ENCODE measurements at regions not wholly inside any gene's neighbourhood (a gene's known extent, or its start where the extent isn't known, plus 50 kb on each side); places are given as distances from the start of the nearest gene placed in this dataset.
"Not testable (repeated sequence)": the region's sequence is repeated elsewhere in the genome, so short reads cannot be mapped to it uniquely, and the experiment has no call there.

GRCh38 chr2:105678346-105678745, 66.4 kb upstream of the NCK2 start:
- H3K9me3 ChIP-seq (replicated peaks in 1 of 11) = peaks cover 0 to 12% (median 2%) of the 10 kb centered on the region in 11 experiments; a peak in 6 of 22 replicates
- H4K20me1 ChIP-seq = no peaks in the 10 kb centered on the region
- H3K4me1 ChIP-seq = peaks cover 7 to 20% (median 14%) of the 10 kb centered on the region in 10 experiments; a peak in 18 of 20 replicates
- H3K9ac ChIP-seq = no peak overlapping the region
- H3K4me3 ChIP-seq = no peak overlapping the region
- H3K27me3 ChIP-seq = no peaks in the 10 kb centered on the region
- no peaks in the 10 kb centered on the region for H3K36me3 ChIP-seq
- TF ChIP-seq Cebpa-rat (IDR thresholded peaks at IDR 0.05) = no peak
- H3K4me2 ChIP-seq = no peak overlapping the region
- no peak overlapping the region for H3K27ac ChIP-seq

GRCh38 chr2:105677901-105678300, 66.8 kb upstream of the NCK2 start:
- no peak for TF ChIP-seq Cebpa-rat (IDR thresholded peaks at IDR 0.05)
- H3K36me3 ChIP-seq = no peaks in the 10 kb centered on the region
- no peak overlapping the region for H3K4me3 ChIP-seq
- H4K20me1 ChIP-seq = no peaks in the 10 kb centered on the region
- no peak overlapping the region for H3K9ac ChIP-seq
- no peak overlapping the region for H3K27ac ChIP-seq
- H3K9me3 ChIP-seq (replicated peaks in 1 of 11) = peaks cover 0 to 15% (median 4%) of the 10 kb centered on the region in 11 experiments; a peak in 6 of 22 replicates
- no peak overlapping the region for H3K4me2 ChIP-seq
- peaks cover 7 to 15% (median 10%) of the 10 kb centered on the region in 10 experiments; a peak in 18 of 20 replicates for H3K4me1 ChIP-seq
- H3K27me3 ChIP-seq = no peaks in the 10 kb centered on the region

- no peaks in the 10 kb centered on the region for H3K36me3 ChIP-seq
- no peak overlapping the region for H3K4me3 ChIP-seq
- H3K9me3 ChIP-seq (replicated peaks in 1 of 11) = peaks cover 0 to 15% (median 4%) of the 10 kb centered on the region in 11 experiments; a peak in 6 of 22 replicates
- H3K27ac ChIP-seq = no peak overlapping the region
- H3K9ac ChIP-seq = no peak overlapping the region
- TF ChIP-seq Cebpa-rat (IDR thresholded peaks at IDR 0.05) = no peak
- no peaks in the 10 kb centered on the region for H4K20me1 ChIP-seq
- no peak overlapping the region for H3K4me2 ChIP-seq
- peaks cover 0 to 14% (median 7%) of the 10 kb centered on the region in 10 experiments; a peak in 11 of 20 replicates for H3K4me1 ChIP-seq
- no peaks in the 10 kb centered on the region for H3K27me3 ChIP-seq
Measured at GRCh38 chr2:105675841-105676240, 68.9 kb upstream of the NCK2 start.

GRCh38 chr2:105674859-105675541, 69.7 kb upstream of the NCK2 start:
- Histone ChIP-seq H3K4me3 (no peak overlapping the region), H3K9ac (no peak overlapping the region), H3K36me3 (no peaks in the 10 kb centered on the region), H3K27me3 (no peaks in the 10 kb centered on the region), H3K27ac (no peak overlapping the region), H3K4me2 (peak overlapping the region in 8 of 11 experiments; percentile 1 to 40 (median 15); a peak in 8 of 22 replicates), H3K9me3 (replicated peaks in 1 of 11) (peaks cover 0 to 14% (median 4%) of the 10 kb centered on the region in 11 experiments; a peak in 10 of 22 replicates), H3K4me1 (peaks cover 0 to 14% (median 7%) of the 10 kb centered on the region in 10 experiments; a peak in 11 of 20 replicates), H4K20me1 (no peaks in the 10 kb centered on the region)
- TF ChIP-seq Cebpa-rat (IDR thresholded peaks at IDR 0.05) = no peak

DNA sequence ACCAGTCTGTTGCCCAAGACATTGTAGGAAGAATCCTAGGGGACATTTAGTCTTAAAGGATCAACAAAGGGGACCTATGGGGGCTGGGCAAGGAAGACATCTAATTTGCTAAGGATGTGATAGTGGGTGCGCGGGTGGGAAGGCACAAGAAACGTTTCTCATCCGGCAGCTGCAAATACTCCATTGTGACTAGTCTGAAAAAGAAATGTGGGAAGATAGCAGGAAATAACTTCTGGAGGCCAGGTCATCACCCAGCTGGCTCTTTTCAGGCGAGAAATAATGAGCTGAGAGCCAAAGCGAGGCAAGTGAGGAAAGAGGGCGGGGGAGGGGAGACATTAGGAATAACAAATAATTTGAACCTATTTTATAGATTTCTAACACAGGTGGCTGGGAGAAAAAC, 70.3 kb upstream of the NCK2 start:
- no peak overlapping the region for H3K27ac ChIP-seq
- H3K4me2 ChIP-seq = peak overlapping the region in 8 of 11 experiments; percentile 1 to 40 (median 15); a peak in 9 of 22 replicates
- H3K9ac ChIP-seq = no peak overlapping the region
- no peaks in the 10 kb centered on the region for H4K20me1 ChIP-seq
- no peaks in the 10 kb centered on the region for H3K36me3 ChIP-seq
- H3K9me3 ChIP-seq (replicated peaks in 1 of 11) = peaks cover 0 to 20% (median 10%) of the 10 kb centered on the region in 11 experiments; a peak in 14 of 22 replicates
- H3K27me3 ChIP-seq = no peaks in the 10 kb centered on the region
- H3K4me3 ChIP-seq = no peak overlapping the region
- peaks cover 0 to 14% (median 7%) of the 10 kb centered on the region in 10 experiments; a peak in 11 of 20 replicates for H3K4me1 ChIP-seq
- no peak for TF ChIP-seq Cebpa-rat (IDR thresholded peaks at IDR 0.05)

DNA sequence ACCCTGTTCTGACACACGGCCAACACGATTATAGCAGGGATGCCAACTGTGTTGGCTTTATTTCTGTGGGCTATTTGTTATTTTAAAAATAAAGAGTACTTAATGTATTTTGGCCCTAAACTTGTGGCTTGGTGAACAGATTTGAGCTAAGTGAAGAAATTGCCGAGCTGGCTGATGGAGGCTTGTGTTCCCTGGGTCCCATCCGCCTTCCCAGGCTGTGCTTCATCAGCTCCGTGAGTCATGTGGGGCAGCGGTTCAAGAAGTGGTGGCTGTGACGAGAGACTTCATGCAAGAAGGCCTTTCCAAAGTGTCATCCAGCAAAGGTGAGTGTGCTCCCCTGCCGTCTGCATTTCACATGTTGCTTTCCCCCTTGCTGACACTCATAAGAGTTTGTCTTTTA, 73.6 kb upstream of the NCK2 start:
- H3K4me2 ChIP-seq = no peak overlapping the region
- no peak for TF ChIP-seq Cebpa-rat (IDR thresholded peaks at IDR 0.05)
- no peaks in the 10 kb centered on the region for H3K27me3 ChIP-seq
- no peaks in the 10 kb centered on the region for H4K20me1 ChIP-seq
- H3K9me3 ChIP-seq (replicated peaks in 1 of 11) = peaks cover 23 to 47% (median 41%) of the 10 kb centered on the region in 11 experiments
- peaks cover 0 to 14% (median 7%) of the 10 kb centered on the region in 10 experiments; a peak in 11 of 20 replicates for H3K4me1 ChIP-seq
- H3K9ac ChIP-seq = no peak overlapping the region
- no peak overlapping the region for H3K27ac ChIP-seq
- no peak overlapping the region for H3K4me3 ChIP-seq
- 0 out of 22 replicates have a peak, but pooled peaks cover 0 to 3% (median 0%) of the 10 kb centered on the region in 11 experiments for H3K36me3 ChIP-seq

- TF ChIP-seq Cebpa-rat (IDR thresholded peaks at IDR 0.05) = no peak
- H3K9ac ChIP-seq = no peak overlapping the region
- H4K20me1 ChIP-seq = no peaks in the 10 kb centered on the region
- H3K9me3 ChIP-seq (replicated peaks in 1 of 11) = peaks cover 41 to 64% (median 58%) of the 10 kb centered on the region in 11 experiments
- H3K36me3 ChIP-seq = 0 out of 22 replicates have a peak, but pooled peaks cover 0 to 3% (median 0%) of the 10 kb centered on the region in 11 experiments
- H3K27ac ChIP-seq = no peak overlapping the region
- no peaks in the 10 kb centered on the region for H3K27me3 ChIP-seq
- no peak overlapping the region for H3K4me2 ChIP-seq
- no peak overlapping the region for H3K4me3 ChIP-seq
- H3K4me1 ChIP-seq = peaks cover 0 to 6% (median 4%) of the 10 kb centered on the region in 10 experiments; a peak in 10 of 20 replicates
Measured at GRCh38 chr2:105669384-105669891, 75.3 kb upstream of the NCK2 start.

DNA sequence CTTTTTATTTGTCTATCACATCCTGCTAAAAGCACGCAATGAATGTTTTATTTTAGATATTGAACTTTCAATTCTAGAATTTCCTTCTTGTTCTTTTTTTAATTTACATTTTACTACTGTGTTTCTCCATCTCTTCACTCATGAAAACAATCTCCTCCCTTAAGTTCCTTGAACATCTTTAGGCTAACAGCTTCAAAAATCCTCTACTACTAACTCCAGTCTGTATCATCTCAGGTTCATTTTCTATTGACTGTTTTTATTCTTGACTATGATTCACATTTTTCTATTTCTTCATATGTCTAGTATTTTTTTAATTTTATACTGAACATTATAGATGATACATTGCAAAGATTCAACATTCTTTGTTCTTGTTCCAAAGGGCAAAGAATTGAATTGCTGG, 79.2 kb upstream of the NCK2 start:
- Histone ChIP-seq H3K27me3 (no peaks in the 10 kb centered on the region), H3K36me3 (0 out of 22 replicates have a peak, but pooled peaks cover 0 to 3% (median 0%) of the 10 kb centered on the region in 11 experiments), H3K4me1 (peaks cover 0 to 6% (median 0%) of the 10 kb centered on the region in 10 experiments; a peak in 1 of 20 replicates), H3K4me2 (no peak overlapping the region), H3K9me3 (replicated peaks in 1 of 11) (peaks cover 47 to 63% (median 58%) of the 10 kb centered on the region in 11 experiments), H4K20me1 (no peaks in the 10 kb centered on the region), H3K4me3 (no peak overlapping the region), H3K27ac (no peak overlapping the region), H3K9ac (no peak overlapping the region)
- no peak for TF ChIP-seq Cebpa-rat (IDR thresholded peaks at IDR 0.05)

DNA sequence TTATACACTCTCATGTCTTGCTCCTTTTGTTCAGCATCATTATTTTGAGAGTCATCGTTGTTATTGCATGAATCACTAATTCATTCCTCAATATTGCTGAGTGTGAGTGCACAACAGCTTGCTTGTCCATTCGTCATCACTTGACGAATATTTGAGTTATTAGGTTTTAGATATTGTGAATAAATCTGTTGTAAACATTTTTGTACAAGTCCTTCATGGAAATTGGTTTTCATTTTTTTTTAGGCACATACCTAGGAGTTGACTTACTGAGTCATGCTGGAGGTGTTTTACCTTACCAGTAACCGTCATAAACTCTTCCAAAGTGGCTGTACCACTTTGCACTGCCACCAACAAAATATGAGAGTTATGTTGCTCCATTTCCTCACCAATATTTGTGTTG, 84.2 kb upstream of the NCK2 start:
- H3K27ac ChIP-seq = no peak overlapping the region
- no peak overlapping the region for H3K9ac ChIP-seq
- H3K4me2 ChIP-seq = no peak overlapping the region
- H4K20me1 ChIP-seq = no peaks in the 10 kb centered on the region
- no peaks in the 10 kb centered on the region for H3K27me3 ChIP-seq
- no peaks in the 10 kb centered on the region for H3K36me3 ChIP-seq
- peaks cover 0 to 6% (median 0%) of the 10 kb centered on the region in 10 experiments; a peak in 1 of 20 replicates for H3K4me1 ChIP-seq
- peaks cover 27 to 57% (median 34%) of the 10 kb centered on the region in 11 experiments for H3K9me3 ChIP-seq (replicated peaks in 1 of 11)
- no peak overlapping the region for H3K4me3 ChIP-seq
- no peak for TF ChIP-seq Cebpa-rat (IDR thresholded peaks at IDR 0.05)

GRCh38 chr2:105655723-105656606, 88.7 kb upstream of the NCK2 start:
- not testable (repeated sequence) for H4K20me1 ChIP-seq, H3K4me2 ChIP-seq, H3K9ac ChIP-seq, H3K27me3 ChIP-seq, H3K4me1 ChIP-seq, H3K36me3 ChIP-seq, H3K27ac ChIP-seq, H3K4me3 ChIP-seq
- peaks cover 12 to 38% (median 18%) of the 10 kb centered on the region in 11 experiments; a peak in 14 of 22 replicates for H3K9me3 ChIP-seq (replicated peaks in 1 of 11)

Measured in BLaER1 treated with 17β-estradiol and CSF1 and Interleukin-3, amounts not matched to agents 10 nM and 100 nM (cell line).